Stimulated activated CD8-positive, alpha-beta memory T cell treated with anti-CD3 and anti-CD28 coated beads, Interleukin-12 subunit alpha, Interleukin-12 subunit beta, amount 100 ng/mL, for 4 hours (primary cell): ENCODE measurements at regions not wholly inside any gene's neighbourhood (a gene's known extent, or its start where the extent isn't known, plus 50 kb on each side); places are given as distances from the start of the nearest gene placed in this dataset.

Experiments used
- DNase-seq: peaks from one replicate; pipeline ENCODE4 v3.0.0-alpha.2; 2020; ENCODE audit warnings: low read depth

DNA sequence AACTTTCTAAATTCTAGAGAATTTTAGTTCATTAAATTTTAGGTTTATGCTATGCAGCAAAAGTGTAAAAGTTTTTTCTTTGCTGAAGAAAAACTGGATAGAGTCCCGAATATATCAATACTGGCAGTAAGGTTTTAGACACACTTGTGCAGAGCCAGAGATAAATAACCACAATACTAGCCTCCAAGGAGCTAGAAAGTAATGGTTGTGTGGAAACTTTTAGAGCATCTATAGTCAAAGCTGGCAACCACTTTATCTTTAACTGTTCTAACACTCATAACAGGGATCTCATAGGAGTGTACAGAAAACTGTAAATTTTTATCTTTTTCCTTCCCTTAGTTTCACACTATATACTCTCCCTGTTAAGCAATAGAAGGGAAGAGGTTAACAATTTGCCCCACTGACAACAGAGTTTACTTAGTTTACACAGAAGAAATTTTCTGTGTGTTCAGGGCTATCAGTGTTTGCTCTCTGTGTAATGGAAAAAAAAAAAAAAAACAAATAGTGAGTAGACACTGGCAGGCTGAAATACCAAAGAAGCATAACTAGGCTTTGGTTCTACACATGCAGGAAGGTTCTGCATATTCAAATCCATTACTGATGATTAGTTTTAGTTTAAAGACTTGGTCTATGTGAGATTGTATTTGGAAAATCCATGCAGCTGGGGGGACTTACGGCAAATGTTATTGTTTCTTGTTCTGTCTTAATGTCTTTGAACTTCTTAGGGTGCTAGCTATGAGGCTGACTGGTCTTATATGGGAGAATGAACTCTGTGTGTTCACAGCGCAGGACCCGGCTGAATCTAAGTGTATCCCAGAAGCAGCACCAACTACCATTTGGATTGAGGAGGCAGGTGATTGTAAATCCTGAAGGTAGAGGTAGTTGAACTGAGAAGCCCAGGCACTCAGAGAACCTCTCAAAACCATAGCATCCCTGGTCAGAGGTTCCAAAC lies 187.6 kb downstream of the PCSK1 start:
- DNase-seq = no peak

DNA sequence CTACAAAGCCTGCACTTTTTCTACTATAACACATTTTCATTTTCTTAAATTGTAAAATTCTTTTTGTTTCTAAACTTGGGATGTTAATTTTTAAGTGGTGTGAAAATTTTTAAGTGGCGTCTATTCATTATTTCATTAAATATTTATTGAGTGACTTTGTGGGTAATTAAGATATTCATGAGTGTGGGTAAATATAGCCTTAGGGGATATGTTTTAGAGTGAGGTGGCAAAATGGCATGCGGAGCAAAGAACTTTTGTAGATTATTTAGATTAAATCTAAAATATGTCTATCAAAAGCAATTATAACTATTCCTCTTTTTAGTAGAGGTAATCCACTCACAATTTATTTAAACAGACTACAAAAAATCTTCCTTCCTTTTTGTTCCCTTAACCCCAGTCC lies 188.4 kb downstream of the PCSK1 start:
- DNase-seq = no peak

GRCh38 chr5:96243862-96244261 lies 189.2 kb downstream of the PCSK1 start:
- no peak for DNase-seq

- no peak for DNase-seq
Observed at GRCh38 chr5:96243203-96243602, 189.8 kb downstream of the PCSK1 start.

GRCh38 chr5:96242571-96242970 lies 190.5 kb downstream of the PCSK1 start:
- DNase-seq = no peak

- no peak for DNase-seq
Observed at GRCh38 chr5:96236831-96237230, 196.2 kb downstream of the PCSK1 start.

DNA sequence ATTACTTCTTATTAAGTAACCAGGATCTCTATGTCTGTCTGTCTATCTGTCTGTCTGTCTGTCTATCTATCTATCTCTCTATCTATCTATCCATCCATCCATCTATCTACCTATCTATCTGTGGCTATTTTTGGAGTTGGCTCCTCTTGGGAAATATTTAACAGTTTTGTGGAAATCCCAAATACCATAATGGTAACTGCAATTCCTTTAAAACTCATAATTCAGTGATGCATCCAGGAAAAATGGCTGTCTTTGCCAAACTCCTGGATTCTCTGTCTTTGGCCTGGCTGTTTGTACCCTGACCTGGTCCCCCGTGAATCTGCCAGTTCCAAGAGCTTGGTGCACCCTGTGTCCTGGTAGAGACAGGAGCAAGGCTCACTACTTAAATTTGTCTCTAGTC lies 197.0 kb downstream of the PCSK1 start:
- no peak for DNase-seq

GRCh38 chr5:96235008-96235910 lies 197.8 kb downstream of the PCSK1 start:
- DNase-seq = no peak

- no peak for DNase-seq
Observed at GRCh38 chr5:96232602-96233001, 200.4 kb downstream of the PCSK1 start.

GRCh38 chr5:96229188-96229587 lies 203.9 kb downstream of the PCSK1 start:
- no peak for DNase-seq

DNA sequence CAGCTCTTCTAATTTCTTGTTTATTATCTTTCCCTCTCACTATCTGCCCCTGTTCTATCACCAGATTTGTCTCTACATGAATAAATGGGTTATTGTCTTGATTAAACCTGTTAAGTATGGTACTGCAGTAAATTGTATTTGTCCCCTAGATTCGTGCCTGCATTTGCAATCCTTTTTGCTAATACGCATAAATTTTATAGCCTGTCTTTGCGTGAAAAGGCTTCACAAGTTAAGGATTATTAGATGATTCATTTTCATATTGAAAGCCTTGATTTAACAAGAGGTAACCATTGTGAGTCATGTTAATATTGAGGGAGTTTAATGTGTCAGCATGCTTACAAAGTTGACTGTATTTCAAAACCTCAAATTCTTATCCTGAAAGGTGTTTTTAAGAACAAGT lies 204.6 kb downstream of the PCSK1 start:
- no peak for DNase-seq

DNA sequence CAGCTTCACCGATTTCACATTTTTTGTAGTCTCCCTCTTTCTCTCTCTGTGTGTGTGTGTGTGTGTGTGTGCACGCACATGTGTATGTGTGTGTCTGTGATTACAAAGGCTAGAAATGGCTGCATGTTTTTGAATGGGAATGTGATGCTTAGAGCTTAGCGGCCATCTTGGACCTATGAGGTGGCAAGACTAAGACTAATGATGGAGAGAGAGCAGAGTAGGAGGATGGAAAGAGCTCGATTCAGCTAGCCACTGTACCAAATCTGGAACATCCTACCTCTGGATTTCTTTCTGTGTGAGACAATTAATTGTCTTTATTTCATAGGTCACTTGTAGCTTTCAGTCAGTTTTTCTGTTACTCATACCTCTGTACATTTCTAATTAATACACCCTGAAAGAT lies 205.1 kb downstream of the PCSK1 start:
- DNase-seq = no peak

DNA sequence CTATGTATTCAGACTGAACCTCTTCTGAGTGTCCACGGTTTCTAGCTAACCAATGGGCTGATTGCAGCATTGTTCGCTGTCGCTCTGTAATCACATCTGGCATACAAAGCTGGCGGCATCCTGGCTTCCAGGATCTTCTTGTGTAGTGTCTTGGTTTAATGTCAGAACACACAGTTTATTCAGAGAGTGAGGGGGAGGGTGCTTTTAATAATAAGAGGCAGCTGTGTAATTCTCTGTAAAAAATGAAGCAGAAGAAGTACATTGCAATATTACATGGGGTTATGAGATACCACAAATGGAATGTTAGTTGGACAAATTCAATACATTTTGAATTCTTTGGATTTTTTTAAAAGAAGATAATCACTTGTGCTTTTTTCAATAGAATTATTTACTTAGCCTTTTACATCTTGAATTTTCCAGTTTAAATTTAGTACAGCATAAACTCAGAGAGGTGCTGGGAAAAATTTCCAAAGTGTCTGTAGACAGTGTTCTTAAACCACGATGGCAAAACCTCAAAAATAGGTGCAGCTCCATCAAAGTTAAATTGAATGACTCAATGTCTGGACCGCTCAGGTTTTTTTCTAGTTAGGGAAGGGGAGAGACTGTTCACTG lies 206.0 kb downstream of the PCSK1 start:
- DNase-seq = no peak

DNA sequence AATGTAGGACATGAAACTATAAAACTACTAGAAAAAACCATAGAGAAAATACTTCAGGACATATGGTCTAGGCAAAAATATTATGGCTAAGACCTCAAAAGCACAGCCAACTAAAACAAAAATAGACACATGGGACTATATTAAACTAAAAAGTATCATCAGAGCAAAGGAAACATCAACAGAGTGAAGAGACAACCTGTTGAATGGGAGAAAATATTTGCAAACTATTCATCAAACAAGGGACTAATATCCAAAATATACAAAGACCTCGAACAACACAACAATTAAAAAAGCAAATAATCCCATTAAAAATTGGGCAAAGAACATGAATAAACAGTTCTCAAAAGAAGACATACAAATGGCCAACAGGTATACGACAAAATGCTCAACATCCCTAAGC lies 210.9 kb downstream of the PCSK1 start:
- DNase-seq = no peak

- DNase-seq = no peak
Observed at GRCh38 chr5:96220610-96221390, 212.2 kb downstream of the PCSK1 start.

DNA sequence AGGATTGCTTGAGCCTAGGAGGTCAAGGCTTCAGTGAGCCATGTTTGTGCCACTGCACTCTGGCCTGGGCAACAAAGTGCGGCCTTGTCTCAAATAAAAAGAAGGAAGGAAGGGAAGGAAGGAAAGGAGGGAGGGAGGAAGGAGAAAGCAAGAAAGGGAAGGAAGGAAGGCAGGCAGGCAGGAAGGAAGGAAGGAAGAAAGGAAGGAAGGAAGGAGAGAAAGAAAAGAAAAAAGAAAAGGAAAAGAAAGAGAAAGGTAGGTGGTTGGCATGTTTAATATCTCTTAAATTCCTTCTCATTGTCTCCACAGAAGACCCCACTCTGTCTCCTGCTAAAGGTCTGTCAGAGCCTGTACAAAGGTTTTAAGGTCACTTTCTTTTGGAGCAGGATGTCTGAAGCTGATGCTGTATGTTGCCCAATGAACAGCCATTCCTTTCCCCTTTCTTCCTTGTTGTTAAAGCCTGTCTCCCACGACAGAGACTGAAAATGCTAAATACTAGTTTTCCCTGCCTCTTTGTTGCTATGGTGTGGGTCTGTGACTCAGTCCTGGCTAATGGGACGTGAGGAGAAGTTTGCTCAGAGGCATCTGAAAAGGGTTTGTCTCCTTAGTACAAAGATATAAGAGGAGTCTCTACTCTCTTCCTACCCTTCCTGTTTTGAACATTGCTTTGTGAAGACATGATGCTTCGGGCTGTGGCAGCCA lies 213.3 kb downstream of the PCSK1 start:
- DNase-seq = no peak

DNA sequence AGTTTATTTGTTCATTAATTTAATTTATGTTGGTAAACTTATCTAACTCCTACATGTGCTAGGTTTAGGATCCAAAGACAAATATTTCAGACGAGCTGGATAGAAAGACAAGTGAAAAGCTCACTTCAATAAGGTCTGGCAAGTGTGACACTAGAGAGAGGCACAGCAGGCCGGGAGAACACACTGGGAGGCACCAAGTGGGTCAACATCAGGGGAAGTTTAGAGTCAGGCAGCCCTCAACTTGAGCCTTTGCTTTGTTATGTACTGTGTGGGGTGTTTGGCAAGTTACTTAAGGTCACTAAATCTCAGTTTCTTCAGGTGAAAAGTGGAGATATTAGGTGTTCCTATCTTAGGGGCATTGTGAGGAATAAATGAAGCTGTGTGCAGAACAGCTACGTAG lies 214.4 kb downstream of the PCSK1 start:
- DNase-seq = no peak

- DNase-seq = no peak
Observed at GRCh38 chr5:96214442-96215197, 218.4 kb downstream of the PCSK1 start.

GRCh38 chr5:96209829-96210228 lies 223.2 kb downstream of the PCSK1 start:
- no peak for DNase-seq

DNA sequence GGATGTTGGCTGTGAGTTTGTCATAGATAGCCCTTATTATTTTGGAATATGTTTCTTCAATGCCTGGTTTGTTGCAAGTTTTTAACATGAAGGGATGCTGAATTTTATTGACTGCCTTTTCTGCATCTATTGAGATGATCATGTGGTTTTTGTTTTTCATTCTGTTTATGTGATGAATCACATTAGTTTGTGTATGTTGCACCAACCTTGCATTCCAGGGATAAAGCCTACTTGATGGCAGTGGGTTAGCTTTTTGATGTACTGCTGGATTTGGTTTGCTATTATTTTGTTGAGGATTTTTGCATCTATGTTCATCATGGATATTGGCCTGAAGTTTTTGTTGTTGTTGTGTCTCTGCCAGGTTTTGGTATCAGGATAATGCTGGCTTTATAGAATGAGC lies 225.6 kb downstream of the PCSK1 start:
- no peak for DNase-seq
